PC-3 (cell line): ENCODE measurements at regions not wholly inside any gene's neighbourhood (a gene's known extent, or its start where the extent isn't known, plus 50 kb on each side); places are given as distances from the start of the nearest gene placed in this dataset.

Experiments
- EZH2 ChIP-seq: fragments of 300-600 bp; sonication (generic); IDR thresholded peaks from one replicate; pipeline ENCODE4 v1.6.1; 2017; ENCODE audit warnings: antibody characterized with exemption, mild to moderate bottlenecking, low read length; ENCODE audit not compliant: unreplicated experiment
- TF ChIP-seq, protein P1 (sequence below): fragments of 300-600 bp; sonication (generic); conservative IDR thresholded peaks from 2 replicates; pipeline ENCODE4 v1.5.1; 2017; ENCODE audit warnings: antibody characterized with exemption, low read depth, mild to moderate bottlenecking, low read length

- TF ChIP-seq, protein P1, sequence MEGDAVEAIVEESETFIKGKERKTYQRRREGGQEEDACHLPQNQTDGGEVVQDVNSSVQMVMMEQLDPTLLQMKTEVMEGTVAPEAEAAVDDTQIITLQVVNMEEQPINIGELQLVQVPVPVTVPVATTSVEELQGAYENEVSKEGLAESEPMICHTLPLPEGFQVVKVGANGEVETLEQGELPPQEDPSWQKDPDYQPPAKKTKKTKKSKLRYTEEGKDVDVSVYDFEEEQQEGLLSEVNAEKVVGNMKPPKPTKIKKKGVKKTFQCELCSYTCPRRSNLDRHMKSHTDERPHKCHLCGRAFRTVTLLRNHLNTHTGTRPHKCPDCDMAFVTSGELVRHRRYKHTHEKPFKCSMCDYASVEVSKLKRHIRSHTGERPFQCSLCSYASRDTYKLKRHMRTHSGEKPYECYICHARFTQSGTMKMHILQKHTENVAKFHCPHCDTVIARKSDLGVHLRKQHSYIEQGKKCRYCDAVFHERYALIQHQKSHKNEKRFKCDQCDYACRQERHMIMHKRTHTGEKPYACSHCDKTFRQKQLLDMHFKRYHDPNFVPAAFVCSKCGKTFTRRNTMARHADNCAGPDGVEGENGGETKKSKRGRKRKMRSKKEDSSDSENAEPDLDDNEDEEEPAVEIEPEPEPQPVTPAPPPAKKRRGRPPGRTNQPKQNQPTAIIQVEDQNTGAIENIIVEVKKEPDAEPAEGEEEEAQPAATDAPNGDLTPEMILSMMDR = no peak
- TF ChIP-seq EZH2 = no peak
These were observed 66.5 kb upstream of the SPIN4 start for GRCh38 chrX:63417649-63418048.
